ENCODE measurements at regions not wholly inside any gene's neighbourhood (a gene's known extent, or its start where the extent isn't known, plus 50 kb on each side); places are given as distances from the start of the nearest gene placed in this dataset.
"Not testable (repeated sequence)": the region's sequence is repeated elsewhere in the genome, so short reads cannot be mapped to it uniquely, and the experiment has no call there.

GRCh38 chr1:58169160-58169559, 377.4 kb downstream of the OMA1 start:
- not testable (repeated sequence) for TF ChIP-seq CTCF (IDR thresholded peaks at IDR 0.05; ENCODE audit: insufficient read depth, low read length, poor library complexity, severe bottlenecking); EZH2phosphoT487 (conservative IDR thresholded peaks at IDR 0.05; ENCODE audit: low read length)
